HEK293 (cell line): ENCODE measurements at regions not wholly inside any gene's neighbourhood (a gene's known extent, or its start where the extent isn't known, plus 50 kb on each side); places are given as distances from the start of the nearest gene placed in this dataset.
A peak's percentile ranks its signal among the peaks of the same experiment; 100 is the strongest.
"Not testable (repeated sequence)": the region's sequence is repeated elsewhere in the genome, so short reads cannot be mapped to it uniquely, and the experiment has no call there.

Source experiments
- CTCF ChIA-PET: fragments of 350-600 bp; formaldehyde crosslinking; extraction: SDS; loops from one replicate; lab custom pipeline; 2021; ENCODE audit warnings: antibody characterized with exemption; lab: Yijun Ruan, JAX
- POLR2A ChIA-PET: fragments of 300-600 bp; formaldehyde crosslinking; extraction: SDS; loops from one replicate; lab custom pipeline; 2020; ENCODE audit warnings: antibody characterized with exemption, inconsistent platforms; lab: Yijun Ruan, JAX
- H3K27ac ChIP-seq: fragments of 200-500 bp; sonication (Bioruptor generic); 2 replicates; pipeline ENCODE4 v1.5.1; 2014; ENCODE audit warnings: low read depth, low read length, control low read depth, inconsistent platforms; ENCODE audit errors: extremely low read depth
- H3K36me3 ChIP-seq, 2 experiments: fragments of 200-500 bp in 1 of 2; sonication (Bioruptor generic) in 1 of 2; 1 replicate in 1 of 2; 2 replicates in 1 of 2; pipeline ENCODE4 v1.5.1; 2014 to 2017; ENCODE audit warnings: inconsistent platforms in 2 of 2, low read length in 2 of 2; ENCODE audit not compliant: control insufficient read depth in 2 of 2, insufficient read depth in 1 of 2
- H3K4me1 ChIP-seq: fragments of 200-500 bp; sonication (Bioruptor generic); 2 replicates; pipeline ENCODE4 v1.5.1; 2014; ENCODE audit warnings: mild to moderate bottlenecking, low read length, inconsistent platforms; ENCODE audit not compliant: control insufficient read depth, insufficient read depth
- H3K4me3 ChIP-seq: 2 replicates; pipeline ENCODE4 v1.5.1; 2011; ENCODE audit warnings: low read depth, mild to moderate bottlenecking, control low read depth, low read length, moderate library complexity
- H3K9me3 ChIP-seq: fragments of 200-500 bp; sonication (Bioruptor generic); 2 replicates; pipeline ENCODE4 v1.5.1; 2014; ENCODE audit warnings: low read depth, low read length, inconsistent platforms; ENCODE audit not compliant: control insufficient read depth, insufficient read depth
- BCL6B ChIP-seq: fragments of 450-650 bp; formaldehyde crosslinking; IDR thresholded peaks from 2 replicates; pipeline ENCODE4 v1.5.1; 2017; ENCODE audit warnings: missing biosample characterization, missing genetic modification characterization
- ELK4 ChIP-seq: IDR thresholded peaks from 2 replicates; pipeline ENCODE4 v1.6.1; 2011; ENCODE audit warnings: mild to moderate bottlenecking, low read depth, low read length, borderline replicate concordance
- HOXC10 ChIP-seq: sonication (generic); formaldehyde crosslinking; IDR thresholded peaks from 2 replicates; pipeline ENCODE4 v1.8.1; 2023; ENCODE audit warnings: mild to moderate bottlenecking, missing genetic modification reagents
- HOXD13 ChIP-seq: sonication (generic); formaldehyde crosslinking; IDR thresholded peaks from 2 replicates; pipeline ENCODE4 v1.8.0; 2022; ENCODE audit warnings: missing genetic modification reagents, borderline replicate concordance
- KLF8 ChIP-seq: fragments of 450-650 bp; formaldehyde crosslinking; IDR thresholded peaks from 2 replicates; pipeline ENCODE4 v1.5.1; 2016; ENCODE audit warnings: missing biosample characterization, missing genetic modification characterization
- TCF7L2 ChIP-seq: IDR thresholded peaks from 2 replicates; pipeline ENCODE4 v1.6.1; 2011; ENCODE audit warnings: low read depth, mild to moderate bottlenecking, inconsistent platforms, low read length, moderate library complexity, borderline replicate concordance
- ZBTB21 ChIP-seq: fragments of 450-650 bp; formaldehyde crosslinking; IDR thresholded peaks from 2 replicates; pipeline ENCODE4 v1.5.1; 2017; ENCODE audit warnings: missing biosample characterization, missing genetic modification characterization
- ZFHX2 ChIP-seq: fragments of 450-650 bp; formaldehyde crosslinking; conservative IDR thresholded peaks from 2 replicates; pipeline ENCODE4 v1.5.1; 2016; ENCODE audit warnings: missing biosample characterization, missing genetic modification characterization
- ZFP41 ChIP-seq: fragments of 450-650 bp; formaldehyde crosslinking; IDR thresholded peaks from 2 replicates; pipeline ENCODE4 v1.5.1; 2016; ENCODE audit warnings: missing biosample characterization, missing genetic modification characterization, borderline replicate concordance
- ZIC2 ChIP-seq: fragments of 450-650 bp; formaldehyde crosslinking; IDR thresholded peaks from 2 replicates; pipeline ENCODE4 v1.5.1; 2016; ENCODE audit warnings: missing biosample characterization, missing genetic modification characterization
- ZNF114 ChIP-seq: fragments of 450-650 bp; formaldehyde crosslinking; IDR thresholded peaks from 2 replicates; pipeline ENCODE4 v1.5.0; 2017; ENCODE audit warnings: missing biosample characterization, missing genetic modification characterization
- ZNF146 ChIP-seq: fragments of 450-650 bp; formaldehyde crosslinking; IDR thresholded peaks from 2 replicates; pipeline ENCODE4 v1.5.1; 2016; ENCODE audit warnings: missing biosample characterization, missing genetic modification characterization
- ZNF23 ChIP-seq: fragments of 450-650 bp; formaldehyde crosslinking; IDR thresholded peaks from 2 replicates; pipeline ENCODE4 v1.5.1; 2016; ENCODE audit warnings: missing biosample characterization, missing genetic modification characterization, borderline replicate concordance
- ZNF266 ChIP-seq: fragments of 450-650 bp; formaldehyde crosslinking; IDR thresholded peaks from 2 replicates; pipeline ENCODE4 v1.5.1; 2016; ENCODE audit warnings: missing biosample characterization, missing genetic modification characterization, low read depth
- ZNF280D ChIP-seq: fragments of 450-650 bp; formaldehyde crosslinking; IDR thresholded peaks from 2 replicates; pipeline ENCODE4 v1.5.1; 2016; ENCODE audit warnings: missing biosample characterization, missing genetic modification characterization
- ZNF324 ChIP-seq: fragments of 450-650 bp; formaldehyde crosslinking; IDR thresholded peaks from 2 replicates; pipeline ENCODE4 v1.5.1; 2016; ENCODE audit warnings: missing biosample characterization, missing genetic modification characterization
- ZNF335 ChIP-seq: fragments of 450-650 bp; formaldehyde crosslinking; conservative IDR thresholded peaks from 2 replicates; pipeline ENCODE4 v1.5.1; 2016; ENCODE audit warnings: missing biosample characterization, missing genetic modification characterization
- ZNF416 ChIP-seq: fragments of 450-650 bp; formaldehyde crosslinking; IDR thresholded peaks from 2 replicates; pipeline ENCODE4 v1.5.1; 2016; ENCODE audit warnings: missing biosample characterization, missing genetic modification characterization
- ZNF580 ChIP-seq: fragments of 450-650 bp; formaldehyde crosslinking; IDR thresholded peaks from 2 replicates; pipeline ENCODE4 v1.5.1; 2016; ENCODE audit warnings: missing biosample characterization, missing genetic modification characterization
- ZNF623 ChIP-seq: fragments of 450-650 bp; formaldehyde crosslinking; IDR thresholded peaks from 2 replicates; pipeline ENCODE4 v1.5.1; 2016; ENCODE audit warnings: missing biosample characterization, missing genetic modification characterization
- ZNF777 ChIP-seq: fragments of 450-650 bp; formaldehyde crosslinking; IDR thresholded peaks from 2 replicates; pipeline ENCODE4 v1.5.1; 2017; ENCODE audit warnings: missing biosample characterization, missing genetic modification characterization, borderline replicate concordance
- ZNF791 ChIP-seq: fragments of 450-650 bp; formaldehyde crosslinking; IDR thresholded peaks from 2 replicates; pipeline ENCODE4 v1.5.1; 2016; ENCODE audit warnings: missing biosample characterization, missing genetic modification characterization

GRCh38 chr17:63057560-63057959, 91.5 kb downstream of the TANC2 start:
- TF ChIP-seq ZNF580 (tag by site-specific recombination) (peak; percentile 57; the same call in 1 of the 2 replicates), ZNF280D (tag by site-specific recombination) (peak; percentile 90), ZNF146 (tag by site-specific recombination) (peak; percentile 94)
- H3K4me1 ChIP-seq, CTCF ChIA-PET, H3K27ac ChIP-seq, H3K4me3 ChIP-seq, H3K36me3 ChIP-seq, H3K9me3 ChIP-seq, POLR2A ChIA-PET: not testable (repeated sequence)

- no peaks in the 10 kb centered on the region for H3K9me3 ChIP-seq
- no peak overlapping the region for H3K27ac ChIP-seq
- POLR2A ChIA-PET, result interaction anchor here (0.6 kb wide), 1 partner anchor 364 kb away, joined by 3 read pairs; no protein-coding TSS in a partner anchor
- TF ChIP-seq ZNF777 (tag by site-specific recombination), result no peak
- H3K36me3 ChIP-seq, result no peaks in the 10 kb centered on the region
- no peak overlapping the region for H3K4me3 ChIP-seq
- CTCF ChIA-PET, result interaction anchor here (0.6 kb wide), 1 partner anchor 230 kb away, joined by 3 read pairs; no protein-coding TSS in a partner anchor
- H3K4me1 ChIP-seq, result 0 out of 2 replicates have a peak, but pooled peaks cover 4% of the 10 kb centered on the region
Observed at GRCh38 chr17:63066158-63066813, 100.3 kb downstream of the TANC2 start.

GRCh38 chr17:63069245-63069644, 103.2 kb downstream of the TANC2 start:
- 0 out of 2 replicates have a peak, but pooled peaks cover 4% of the 10 kb centered on the region for H3K4me1 ChIP-seq
- CTCF ChIA-PET, result interaction anchor here (0.7 kb wide), 1 partner anchor 542 kb away, joined by 3 read pairs; no protein-coding TSS in a partner anchor
- no peak overlapping the region for H3K27ac ChIP-seq
- TF ChIP-seq ZFHX2 (tag by site-specific recombination), result no peak
- no peak for TF ChIP-seq ZBTB21 (tag by site-specific recombination)
- no peak for TF ChIP-seq ZFP41 (tag by site-specific recombination)
- no peak for TF ChIP-seq BCL6B (tag by site-specific recombination)
- TF ChIP-seq ZNF416 (tag by site-specific recombination), result no peak
- TF ChIP-seq KLF8 (tag by site-specific recombination), result no peak
- no peak for TF ChIP-seq ZNF623
- no peak for TF ChIP-seq ZNF335 (tag by site-specific recombination)
- TF ChIP-seq ZIC2 (tag by site-specific recombination), result no peak
- TF ChIP-seq HOXC10, result no peak
- TF ChIP-seq ZNF114 (tag by site-specific recombination), result no peak
- TF ChIP-seq ZNF266, result no peak
- no peak for TF ChIP-seq ELK4
- no peak for TF ChIP-seq ZNF23 (tag by site-specific recombination)
- no peak for TF ChIP-seq ZNF791 (tag by site-specific recombination)
- TF ChIP-seq HOXD13, result no peak
- TF ChIP-seq TCF7L2, result no peak
- TF ChIP-seq ZNF324, result no peak
- H3K4me3 ChIP-seq, result no peak overlapping the region
- no peaks in the 10 kb centered on the region for H3K9me3 ChIP-seq
- H3K36me3 ChIP-seq, result no peaks in the 10 kb centered on the region
- POLR2A ChIA-PET, result interaction anchor here (0.6 kb wide), 1 partner anchor 429 kb away, joined by 3 read pairs; no protein-coding TSS in a partner anchor
